Activated T-cell treated with anti-CD3 and anti-CD28 coated beads, Interleukin-2, amount 50 U/mL, for 72 hours (primary cell): ENCODE measurements at regions not wholly inside any gene's neighbourhood (a gene's known extent, or its start where the extent isn't known, plus 50 kb on each side); places are given as distances from the start of the nearest gene placed in this dataset.
"Not testable (repeated sequence)": the region's sequence is repeated elsewhere in the genome, so short reads cannot be mapped to it uniquely, and the experiment has no call there.

Experiments
- ATAC-seq, 2 donors: fragments of 150-1000 bp; cut with Tn5 transposase; replicated peaks in 1 of 2; 2 replicates each; pipeline ENCODE4 v1.10.0; 2021; ENCODE audit warnings: moderate library complexity in 2 of 2, mild to moderate bottlenecking in 1 of 2
- DNase-seq, 2 donors: peaks; one replicate each; pipeline ENCODE4 v3.0.0; 2021 to 2022; ENCODE audit warnings: mixed read lengths in 1 of 2
- H3K27ac Mint-ChIP-seq: one replicate; pipeline ENCODE4 v1.8.0; 2022; ENCODE audit warnings: mild to moderate bottlenecking, moderate library complexity, mixed read lengths
- H3K27me3 Mint-ChIP-seq: one replicate; pipeline ENCODE4 v1.8.0; 2022; ENCODE audit warnings: low read depth, mixed read lengths
- H3K36me3 Mint-ChIP-seq, 2 donors: one replicate each; pipeline ENCODE4 v1.8.0; 2022; ENCODE audit warnings: mixed read lengths in 2 of 2, mild to moderate bottlenecking in 1 of 2; ENCODE audit not compliant: insufficient read depth in 2 of 2
- H3K4me1 Mint-ChIP-seq: one replicate; pipeline ENCODE4 v1.8.0; 2022; ENCODE audit warnings: low read depth, mixed read lengths
- H3K4me3 Mint-ChIP-seq, 2 donors: one replicate each; pipeline ENCODE4 v1.8.0; 2022; ENCODE audit warnings: mild to moderate bottlenecking in 2 of 2, mixed read lengths in 2 of 2, moderate library complexity in 2 of 2
- H3K9me3 Mint-ChIP-seq, 2 donors: one replicate each; pipeline ENCODE4 v1.8.0; 2022; ENCODE audit warnings: mixed read lengths in 2 of 2

- Mint-ChIP-seq H3K27me3 (no peaks in the 10 kb centered on the region), H3K4me1 (no peaks in the 10 kb centered on the region), H3K4me3 (no peak overlapping the region), H3K36me3 (no peaks in the 10 kb centered on the region), H3K27ac (no peak overlapping the region), H3K9me3 (peaks cover 0 to 2% of the 10 kb centered on the region in 2 donors)
- ATAC-seq (no peak), DNase-seq (no peak)
Measured at GRCh38 chr7:81162234-81162633, 243.4 kb upstream of the SEMA3C start.

GRCh38 chr7:81161451-81162075 lies 242.7 kb upstream of the SEMA3C start:
- H3K4me1 Mint-ChIP-seq, result no peaks in the 10 kb centered on the region
- no peaks in the 10 kb centered on the region for H3K27me3 Mint-ChIP-seq
- DNase-seq (no peak), ATAC-seq (no peak)
- H3K27ac Mint-ChIP-seq, result no peak overlapping the region
- H3K4me3 Mint-ChIP-seq, result no peak overlapping the region
- no peaks in the 10 kb centered on the region for H3K36me3 Mint-ChIP-seq
- peaks cover 0 to 2% of the 10 kb centered on the region in 2 donors for H3K9me3 Mint-ChIP-seq

- H3K27me3 Mint-ChIP-seq, result no peaks in the 10 kb centered on the region
- no peaks in the 10 kb centered on the region for H3K36me3 Mint-ChIP-seq
- DNase-seq (no peak), ATAC-seq (no peak)
- H3K9me3 Mint-ChIP-seq, result peaks cover 0 to 2% of the 10 kb centered on the region in 2 donors
- H3K27ac Mint-ChIP-seq, result no peak overlapping the region
- no peak overlapping the region for H3K4me3 Mint-ChIP-seq
- H3K4me1 Mint-ChIP-seq, result no peaks in the 10 kb centered on the region
Measured at GRCh38 chr7:81159402-81159801, 240.6 kb upstream of the SEMA3C start.

DNA sequence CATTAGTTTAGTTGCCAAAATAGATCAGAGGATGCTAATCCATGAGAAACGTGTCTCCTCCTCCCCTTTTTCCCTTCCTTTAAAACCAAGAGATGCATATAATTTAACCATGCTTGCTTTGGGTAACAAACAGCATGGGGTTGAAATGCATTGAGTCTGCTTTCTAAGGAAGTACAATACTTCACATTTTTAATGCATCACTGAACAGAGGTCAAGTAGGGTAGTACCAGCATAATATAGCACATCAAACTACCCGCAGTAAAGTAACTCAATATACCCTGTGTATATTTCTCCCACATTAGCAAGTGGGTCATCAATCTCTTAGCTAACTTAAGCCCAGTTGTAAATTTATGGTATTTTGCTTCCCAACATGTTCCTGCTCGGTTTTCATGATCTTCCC lies 239.3 kb upstream of the SEMA3C start:
- no peak for DNase-seq
- Mint-ChIP-seq H3K27me3 (no peaks in the 10 kb centered on the region), H3K27ac (no peak overlapping the region), H3K9me3 (peaks cover 0 to 2% of the 10 kb centered on the region in 2 donors), H3K36me3 (no peaks in the 10 kb centered on the region), H3K4me3 (no peak overlapping the region), H3K4me1 (no peaks in the 10 kb centered on the region)
- ATAC-seq, result no peak

- ATAC-seq (no peak), DNase-seq (no peak)
- Mint-ChIP-seq H3K9me3 (peaks cover 0 to 2% of the 10 kb centered on the region in 2 donors), H3K27me3 (no peaks in the 10 kb centered on the region), H3K36me3 (no peaks in the 10 kb centered on the region), H3K4me1 (no peaks in the 10 kb centered on the region), H3K4me3 (no peak overlapping the region), H3K27ac (no peak overlapping the region)
Measured at GRCh38 chr7:81155654-81156373, 237.0 kb upstream of the SEMA3C start.

DNA sequence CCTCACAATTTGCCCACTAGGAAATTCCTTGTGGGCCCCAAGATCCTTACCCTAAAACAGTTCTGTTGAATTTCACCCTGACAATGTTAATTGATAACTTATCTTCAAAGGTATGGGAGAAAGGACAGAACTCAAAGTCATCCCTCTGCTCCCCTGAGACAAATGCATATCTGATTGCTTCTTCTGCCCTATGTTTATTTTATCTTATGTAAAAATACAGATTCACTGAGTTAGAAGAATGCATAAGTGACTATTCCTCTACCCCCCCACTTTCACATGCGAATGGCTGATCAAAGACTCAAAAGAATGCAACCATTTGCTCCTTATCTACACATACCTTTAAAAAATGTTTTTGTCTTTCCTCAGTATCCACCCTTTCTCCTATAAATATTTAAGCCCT lies 235.7 kb upstream of the SEMA3C start:
- no peak for DNase-seq
- Mint-ChIP-seq H3K27ac (no peak overlapping the region), H3K4me1 (no peaks in the 10 kb centered on the region), H3K9me3 (peaks cover 0 to 2% of the 10 kb centered on the region in 2 donors), H3K27me3 (no peaks in the 10 kb centered on the region), H3K4me3 (no peak overlapping the region), H3K36me3 (no peaks in the 10 kb centered on the region)
- no peak for ATAC-seq

DNA sequence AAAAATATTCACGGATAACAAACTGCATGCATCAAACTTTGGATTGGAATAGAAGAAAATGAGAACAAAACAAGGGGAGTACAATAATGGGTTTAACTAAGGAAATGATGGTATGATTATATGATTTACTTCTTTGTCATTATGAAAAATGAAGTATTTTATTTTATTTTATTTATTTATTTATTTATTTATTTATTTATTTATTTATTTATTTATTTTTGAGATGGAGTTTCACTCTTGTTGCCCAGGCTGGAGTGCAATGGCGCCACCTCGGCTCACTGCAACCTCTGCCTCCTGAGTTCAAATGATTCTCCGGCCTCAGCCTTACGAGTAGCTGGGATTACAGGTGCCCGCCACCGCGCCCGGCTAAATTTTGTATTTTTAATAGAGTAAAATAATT lies 234.1 kb upstream of the SEMA3C start:
- not testable (repeated sequence) for H3K9me3 Mint-ChIP-seq, H3K4me1 Mint-ChIP-seq, DNase-seq, H3K27me3 Mint-ChIP-seq, H3K36me3 Mint-ChIP-seq, H3K27ac Mint-ChIP-seq, ATAC-seq, H3K4me3 Mint-ChIP-seq

DNA sequence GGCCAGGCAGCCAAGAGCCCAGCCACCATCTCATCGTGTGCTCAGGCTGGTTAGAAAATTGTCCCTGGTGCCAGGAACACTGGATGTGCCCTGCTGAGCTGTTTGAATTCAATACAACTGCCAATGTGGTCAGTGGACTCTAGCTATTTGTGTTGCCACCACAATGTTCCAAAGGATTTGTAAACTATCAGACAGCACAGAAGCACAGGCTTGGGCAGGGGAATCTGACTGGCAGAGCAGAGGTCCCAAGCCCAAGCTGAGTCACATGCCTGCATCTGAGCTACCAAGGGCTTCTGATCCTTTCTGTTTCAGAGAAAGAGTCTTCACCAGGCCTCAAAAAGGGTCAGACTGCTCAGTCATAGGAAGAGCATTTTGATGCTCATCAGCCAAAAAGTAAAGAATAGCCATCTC lies 232.1 kb upstream of the SEMA3C start:
- H3K4me1 Mint-ChIP-seq, result no peaks in the 10 kb centered on the region
- no peak overlapping the region for H3K27ac Mint-ChIP-seq
- H3K36me3 Mint-ChIP-seq, result peaks cover 0 to 1% of the 10 kb centered on the region in 2 donors
- H3K27me3 Mint-ChIP-seq, result no peaks in the 10 kb centered on the region
- no peak for ATAC-seq
- DNase-seq, result no peak
- no peak overlapping the region for H3K4me3 Mint-ChIP-seq
- H3K9me3 Mint-ChIP-seq, result peaks cover 6% of the 10 kb centered on the region in 2 donors

DNA sequence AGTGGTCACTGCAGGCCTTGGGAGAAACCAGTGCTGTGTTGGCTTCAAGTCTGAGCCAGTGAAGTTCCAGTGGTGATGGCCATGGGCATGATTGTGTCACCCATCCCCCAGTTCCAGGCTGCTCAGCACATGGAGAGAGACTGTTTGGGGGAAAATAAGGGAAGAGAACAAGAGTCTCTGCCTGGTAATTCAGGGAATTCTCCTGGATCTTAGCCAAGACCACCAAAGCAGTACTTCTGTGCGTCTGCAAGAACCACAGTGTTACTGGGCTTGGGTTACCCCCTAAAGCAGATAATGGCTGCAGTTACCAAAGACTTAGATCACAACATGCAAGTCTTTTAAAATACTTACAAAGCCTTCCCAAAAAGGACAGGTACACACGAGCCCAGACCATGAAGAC lies 225.0 kb upstream of the SEMA3C start:
- Mint-ChIP-seq H3K27ac (no peak overlapping the region), H3K36me3 (peaks cover 0 to 1% of the 10 kb centered on the region in 2 donors)

GRCh38 chr7:81141257-81142205 lies 222.7 kb upstream of the SEMA3C start:
- H3K4me1 Mint-ChIP-seq, ATAC-seq, H3K4me3 Mint-ChIP-seq, DNase-seq, H3K27me3 Mint-ChIP-seq, H3K27ac Mint-ChIP-seq, H3K36me3 Mint-ChIP-seq: not testable (repeated sequence)
- peaks cover 3 to 11% of the 10 kb centered on the region in 2 donors for H3K9me3 Mint-ChIP-seq

More for the DNA sequence above, 225.0 kb upstream of the SEMA3C start:
- no peaks in the 10 kb centered on the region for H3K4me1 Mint-ChIP-seq
- DNase-seq (no peak), ATAC-seq (no peak)
- H3K27me3 Mint-ChIP-seq, result no peaks in the 10 kb centered on the region
- peaks cover 6 to 8% of the 10 kb centered on the region in 2 donors for H3K9me3 Mint-ChIP-seq
- no peak overlapping the region for H3K4me3 Mint-ChIP-seq

DNA sequence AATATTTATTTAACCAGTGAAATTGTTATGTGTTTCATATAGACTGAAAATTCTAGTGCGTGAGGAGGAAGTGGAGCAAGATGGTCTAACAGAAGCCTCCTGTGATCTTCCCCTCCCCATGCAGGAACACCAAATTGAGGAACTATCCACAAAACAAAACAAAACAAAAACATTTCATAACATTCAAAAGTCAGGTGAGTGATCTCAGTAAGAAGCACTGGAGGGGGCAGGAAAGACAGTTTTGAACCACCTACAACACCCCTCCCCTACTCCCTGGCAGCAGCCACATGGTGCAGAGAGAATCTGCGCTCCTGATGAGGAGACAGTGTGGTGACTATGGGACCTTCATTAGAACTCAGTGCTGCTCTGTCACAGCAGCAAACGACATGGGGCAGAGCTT lies 221.9 kb upstream of the SEMA3C start:
- no peak overlapping the region for H3K27ac Mint-ChIP-seq
- peaks cover 0 to 2% of the 10 kb centered on the region in 2 donors for H3K36me3 Mint-ChIP-seq
- no peak for DNase-seq
- H3K4me3 Mint-ChIP-seq, result no peak overlapping the region
- no peaks in the 10 kb centered on the region for H3K27me3 Mint-ChIP-seq
- no peaks in the 10 kb centered on the region for H3K4me1 Mint-ChIP-seq
- no peak for ATAC-seq
- H3K9me3 Mint-ChIP-seq, result peaks cover 2 to 8% of the 10 kb centered on the region in 2 donors

GRCh38 chr7:81140252-81140651 lies 221.4 kb upstream of the SEMA3C start:
- DNase-seq, result no peak
- no peaks in the 10 kb centered on the region for H3K27me3 Mint-ChIP-seq
- peaks cover 0 to 2% of the 10 kb centered on the region in 2 donors for H3K36me3 Mint-ChIP-seq
- H3K4me1 Mint-ChIP-seq, result no peaks in the 10 kb centered on the region
- no peak for ATAC-seq
- peaks cover 1 to 5% of the 10 kb centered on the region in 2 donors for H3K9me3 Mint-ChIP-seq
- no peak overlapping the region for H3K4me3 Mint-ChIP-seq
- no peak overlapping the region for H3K27ac Mint-ChIP-seq

DNA sequence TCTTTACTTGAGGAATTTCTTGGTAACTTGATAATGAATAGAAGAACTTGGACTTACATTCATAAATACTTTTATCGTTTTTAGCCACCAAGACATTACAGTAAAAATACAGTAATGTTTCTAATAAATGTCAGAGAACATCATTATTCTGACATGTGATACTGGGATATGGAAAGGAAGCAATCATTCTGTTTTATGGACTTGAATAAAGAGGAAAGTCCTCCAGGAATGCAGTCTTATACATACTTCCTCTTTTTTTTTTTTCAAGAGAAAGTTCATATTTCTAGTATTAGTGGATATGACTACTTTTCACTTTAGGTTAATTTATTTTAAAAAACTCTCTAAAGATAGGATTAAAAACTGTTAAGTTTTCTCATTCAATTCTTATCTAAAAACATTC lies 220.0 kb upstream of the SEMA3C start:
- Mint-ChIP-seq H3K27me3 (no peaks in the 10 kb centered on the region), H3K4me1 (no peaks in the 10 kb centered on the region), H3K27ac (no peak overlapping the region), H3K36me3 (peaks cover 0 to 2% of the 10 kb centered on the region in 2 donors), H3K9me3 (peaks cover 0 to 3% of the 10 kb centered on the region in 2 donors), H3K4me3 (no peak overlapping the region)
- ATAC-seq, result no peak
- DNase-seq, result no peak
